Erythroblast (primary cell): ENCODE measurements at regions not wholly inside any gene's neighbourhood (a gene's known extent, or its start where the extent isn't known, plus 50 kb on each side); places are given as distances from the start of the nearest gene placed in this dataset.

Experiments used
- GATA1 ChIP-seq: IDR thresholded peaks from 2 replicates; pipeline ENCODE4 v1.6.1; 2011; ENCODE audit warnings: low read depth, mild to moderate bottlenecking, control low read depth, low read length, moderate library complexity
- POLR2A ChIP-seq: IDR thresholded peaks from 2 replicates; pipeline ENCODE4 v1.6.1; 2011; ENCODE audit warnings: mild to moderate bottlenecking, low read length

DNA sequence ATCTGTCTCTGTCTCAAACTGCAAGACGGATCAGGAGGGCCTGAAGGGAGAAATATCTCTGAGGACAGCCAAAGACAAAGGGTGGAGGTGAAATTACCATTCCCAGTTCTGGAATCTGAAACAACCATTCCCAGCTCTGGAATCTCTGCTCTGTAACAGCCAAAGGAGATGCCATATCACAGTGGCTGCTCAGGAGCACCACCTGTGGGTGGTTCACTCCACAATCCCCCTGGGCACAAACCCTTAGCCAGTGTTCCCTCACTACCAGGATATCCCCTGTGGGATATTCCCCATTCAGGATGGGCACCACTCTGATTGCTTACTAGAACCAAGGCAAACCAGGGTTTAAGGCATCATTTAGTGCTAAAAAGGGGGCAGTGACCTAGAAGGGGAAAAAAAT, 199.0 kb downstream of the HTR7 start:
- TF ChIP-seq POLR2A (no peak), GATA1 (no peak)
